ENCODE measurements at regions not wholly inside any gene's neighbourhood (a gene's known extent, or its start where the extent isn't known, plus 50 kb on each side); places are given as distances from the start of the nearest gene placed in this dataset.

DNA sequence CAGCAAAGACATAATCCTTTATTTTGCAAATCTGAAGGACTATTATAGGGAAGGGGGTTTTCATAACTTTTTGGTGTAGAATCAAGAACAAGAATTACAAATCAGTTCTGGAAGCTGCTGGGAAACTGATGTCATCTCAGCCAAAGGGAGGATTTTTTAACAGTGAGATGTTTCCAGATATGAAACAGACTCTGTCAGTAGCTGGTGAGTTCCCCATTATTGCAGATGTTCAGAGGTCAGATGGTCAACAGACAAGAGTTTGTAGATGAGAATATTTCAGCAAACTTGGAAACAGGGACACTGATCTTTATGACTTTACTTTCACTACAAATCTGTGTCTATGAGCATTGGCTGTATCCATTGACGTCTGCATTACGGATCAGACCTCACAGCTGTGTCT, 71.9 kb upstream of the LPP start:
- TF ChIP-seq MAZ (IDR thresholded peaks at IDR 0.05; ENCODE audit: borderline replicate concordance, low read depth, low read length) (no peak), CTCF (conservative IDR thresholded peaks at IDR 0.05; ENCODE audit: low read depth, low read length) (no peak), FOS (IDR thresholded peaks at IDR 0.05; ENCODE audit: low read depth, low read length) (no peak), MXI1 (IDR thresholded peaks at IDR 0.05; ENCODE audit: borderline replicate concordance, low read depth, low read length) (no peak), MAFK (IDR thresholded peaks at IDR 0.05; ENCODE audit: low read depth, low read length) (no peak), POLR2A (IDR thresholded peaks at IDR 0.05; ENCODE audit: low read depth, low read length) (no peak), NFE2L2 (IDR thresholded peaks at IDR 0.05; ENCODE audit: low read depth, low read length) (no peak), RAD21 (IDR thresholded peaks at IDR 0.05; ENCODE audit: low read length) (no peak), CHD1 (IDR thresholded peaks at IDR 0.05; ENCODE audit: low read depth, low read length) (no peak)
- TF ChIP-seq, protein P1, sequence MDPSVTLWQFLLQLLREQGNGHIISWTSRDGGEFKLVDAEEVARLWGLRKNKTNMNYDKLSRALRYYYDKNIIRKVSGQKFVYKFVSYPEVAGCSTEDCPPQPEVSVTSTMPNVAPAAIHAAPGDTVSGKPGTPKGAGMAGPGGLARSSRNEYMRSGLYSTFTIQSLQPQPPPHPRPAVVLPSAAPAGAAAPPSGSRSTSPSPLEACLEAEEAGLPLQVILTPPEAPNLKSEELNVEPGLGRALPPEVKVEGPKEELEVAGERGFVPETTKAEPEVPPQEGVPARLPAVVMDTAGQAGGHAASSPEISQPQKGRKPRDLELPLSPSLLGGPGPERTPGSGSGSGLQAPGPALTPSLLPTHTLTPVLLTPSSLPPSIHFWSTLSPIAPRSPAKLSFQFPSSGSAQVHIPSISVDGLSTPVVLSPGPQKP (IDR thresholded peaks at IDR 0.05; ENCODE audit: borderline replicate concordance, low read depth, low read length), result no peak
- Histone ChIP-seq H4K8ac (ENCODE audit: low read depth in 2 of 2, low read length in 2 of 2) (no peak overlapping the region), H3K79me1 (ENCODE audit: low read depth in 1 of 2, low read length in 2 of 2) (no peaks in the 10 kb centered on the region), H2AK5ac (ENCODE audit: low read depth, low read length) (no peak overlapping the region), H2AFZ (replicated peaks; ENCODE audit: low read length, poor library complexity) (no peak overlapping the region), H3K4me1 (ENCODE audit: control insufficient read depth, insufficient read depth, low read length) (peaks cover 2% of the 10 kb centered on the region), H4K91ac (ENCODE audit: insufficient read depth, low read depth, low read length) (no peak overlapping the region), H4K20me1 (ENCODE audit: insufficient read depth, low read length) (no peaks in the 10 kb centered on the region), H3K9me1 (ENCODE audit: insufficient read depth, low read length) (no peaks in the 10 kb centered on the region), H3K23ac (ENCODE audit: low read depth, low read length) (no peak overlapping the region), H2BK15ac (ENCODE audit: low read depth, low read length) (no peak overlapping the region), H3K56ac (ENCODE audit: extremely low read depth, insufficient read depth, low read length) (no peak overlapping the region), H2BK5ac (ENCODE audit: low read depth, low read length, poor library complexity, severe bottlenecking) (no peak overlapping the region), H4K5ac (ENCODE audit: low read depth, low read length) (no peak overlapping the region), H3K9me3 (ENCODE audit: control insufficient read depth, insufficient read depth, low read length) (no peaks in the 10 kb centered on the region), H3K27me3 (ENCODE audit: control insufficient read depth, insufficient read depth, low read length) (no peaks in the 10 kb centered on the region), H3K36me3 (ENCODE audit: control insufficient read depth, insufficient read depth, low read length) (no peaks in the 10 kb centered on the region), H3K18ac (ENCODE audit: low read depth, low read length) (no peak overlapping the region), H3K14ac (replicated peaks; ENCODE audit: low read depth, low read length) (no peak overlapping the region), H2BK20ac (ENCODE audit: low read depth, low read length) (no peak overlapping the region), H3K4me2 (ENCODE audit: low read depth, low read length) (peak overlapping the region; percentile 33; the same call in 1 of the 2 replicates), H3K4ac (ENCODE audit: low read depth, low read length) (no peak overlapping the region), H2BK120ac (ENCODE audit: low read depth, low read length) (no peak overlapping the region), H3K27ac (ENCODE audit: insufficient read depth, low read length) (no peak overlapping the region), H3K4me3 (ENCODE audit: insufficient read depth, low read depth, low read length) (no peak overlapping the region), H2AK9ac (replicated peaks; ENCODE audit: low read depth, low read length, poor library complexity) (no peak overlapping the region), H3K9ac (ENCODE audit: low read depth, low read length) (no peak overlapping the region)
- WGBS, 2 experiments (ENCODE audit: extremely low coverage in 2 of 2, insufficient read length in 1 of 2), result no CpG with 5 or more reads among the region's 2 CpGs
- ATAC-seq (ENCODE audit: low read depth) (peak; percentile 51), DNase-seq (peak; percentile 74)
- BruUV-seq (replicated peaks), result no TSS peak
- dilution Hi-C loops (cut with HindIII; ENCODE audit: low sequenced_read_pairs, unreplicated experiment), result no loop called here
- in situ Hi-C loops (cut with MboI; ENCODE audit: low sequenced_read_pairs), result no loop called here
- CTCF ChIA-PET, result no interaction called here
- POLR2A ChIA-PET (ENCODE audit: unreplicated experiment), result no interaction called here
- intact Hi-C loops (cut with micrococcal nuclease), result no loop called here

Data from IMR-90 (cell line).